LNCAP (cell line): ENCODE measurements at regions not wholly inside any gene's neighbourhood (a gene's known extent, or its start where the extent isn't known, plus 50 kb on each side); places are given as distances from the start of the nearest gene placed in this dataset.

Source experiments
- CTCF ChIP-seq: fragments of 450-650 bp; IDR thresholded peaks from 2 replicates; pipeline ENCODE4 v1.5.1; 2017; ENCODE audit warnings: mild to moderate bottlenecking

GRCh38 chr21:15444118-15444960 lies 285.4 kb upstream of the USP25 start:
- TF ChIP-seq CTCF: no peak

GRCh38 chr21:15445327-15445726 lies 284.5 kb upstream of the USP25 start:
- TF ChIP-seq CTCF: no peak

GRCh38 chr21:15446223-15446622 lies 283.6 kb upstream of the USP25 start:
- no peak for TF ChIP-seq CTCF

GRCh38 chr21:15449556-15449955 lies 280.2 kb upstream of the USP25 start:
- no peak for TF ChIP-seq CTCF

GRCh38 chr21:15453261-15453660 lies 276.5 kb upstream of the USP25 start:
- TF ChIP-seq CTCF: no peak

- no peak for TF ChIP-seq CTCF
Observed at GRCh38 chr21:15455819-15456462, 273.8 kb upstream of the USP25 start.

GRCh38 chr21:15457965-15458364 lies 271.8 kb upstream of the USP25 start:
- TF ChIP-seq CTCF: no peak
